ENCODE measurements at regions not wholly inside any gene's neighbourhood (a gene's known extent, or its start where the extent isn't known, plus 50 kb on each side); places are given as distances from the start of the nearest gene placed in this dataset.

GRCh38 chr9:27627188-27627564 is 53.9 kb upstream of the C9orf72 start:
- CTCF ChIA-PET = no interaction called here
- no peaks in the 10 kb centered on the region for H3K36me3 ChIP-seq (ENCODE audit: control insufficient read depth in 1 of 2, insufficient read depth in 2 of 2, low read length in 2 of 2)
- ATAC-seq (no peak), DNase-seq (ENCODE audit: low read depth, low spot score) (no peak)
- intact Hi-C loops (cut with micrococcal nuclease) = no loop called here
- no peaks in the 10 kb centered on the region for H3K79me2 ChIP-seq (ENCODE audit: insufficient read depth, low read length)
- peaks cover 0 to 2% of the 10 kb centered on the region in 2 experiments; a peak in 2 of 4 replicates for H3K4me1 ChIP-seq (ENCODE audit: control insufficient read depth in 1 of 2, insufficient read depth in 2 of 2, low read length in 2 of 2)
- POLR2A ChIA-PET = no interaction called here
- H3K4me2 ChIP-seq (ENCODE audit: low read length) = no peak overlapping the region
- TF ChIP-seq MAX (IDR thresholded peaks at IDR 0.05) (no peak), ZNF274 (IDR thresholded peaks at IDR 0.05; ENCODE audit: low read depth, low read length) (no peak), ATF3 (IDR thresholded peaks at IDR 0.05) (no peak), EZH2 (IDR thresholded peaks at IDR 0.05) (no peak), FOSL1 (IDR thresholded peaks at IDR 0.05; ENCODE audit: low read depth) (no peak), CBX3 (IDR thresholded peaks at IDR 0.05; ENCODE audit: low read depth) (no peak), EGR1 (IDR thresholded peaks at IDR 0.05; ENCODE audit: low read depth) (no peak), YY1 (IDR thresholded peaks at IDR 0.05; ENCODE audit: extremely low read depth, insufficient replicate concordance, low read depth, low read length) (no peak), JUND (IDR thresholded peaks at IDR 0.05) (no peak)
- no peaks in the 10 kb centered on the region for H3K9me3 ChIP-seq (ENCODE audit: control insufficient read depth in 1 of 2, insufficient read depth in 1 of 2, low read depth in 1 of 2, low read length in 2 of 2)
- no peak overlapping the region for H3K4me3 ChIP-seq (replicated peaks in 1 of 2; ENCODE audit: low read depth in 1 of 2, low read length in 2 of 2)
- RAD21 ChIA-PET (ENCODE audit: low non-redundant PET in 1 of 2, low total read pairs in 2 of 2, uncharacterized antibody in 2 of 2, unreplicated experiment in 2 of 2) = no interaction called here
- no peaks in the 10 kb centered on the region for H3K9me2 ChIP-seq (ENCODE audit: insufficient read depth)
- no peak overlapping the region for H3K9ac ChIP-seq (ENCODE audit: low read length)
- H2AFZ ChIP-seq (ENCODE audit: low read depth, low read length, poor library complexity, severe bottlenecking) = no peak overlapping the region
- H3K27me3 ChIP-seq (ENCODE audit: insufficient read depth, low read length) = peaks cover 25% of the 10 kb centered on the region
- no TSS peak for BruUV-seq (replicated peaks)
- no peaks in the 10 kb centered on the region for H4K20me1 ChIP-seq (ENCODE audit: insufficient read depth)
- H3K27ac ChIP-seq (ENCODE audit: low read depth, low read length) = no peak overlapping the region

- Histone ChIP-seq H3K27ac (ENCODE audit: low read depth, low read length) (no peak overlapping the region), H3K9me2 (ENCODE audit: insufficient read depth) (no peaks in the 10 kb centered on the region), H4K20me1 (ENCODE audit: insufficient read depth) (no peaks in the 10 kb centered on the region), H3K27me3 (ENCODE audit: insufficient read depth, low read length) (peaks cover 35% of the 10 kb centered on the region), H3K4me2 (ENCODE audit: low read length) (no peak overlapping the region), H3K9ac (ENCODE audit: low read length) (no peak overlapping the region), H3K4me1 (ENCODE audit: control insufficient read depth in 1 of 2, insufficient read depth in 2 of 2, low read length in 2 of 2) (peaks cover 0 to 2% of the 10 kb centered on the region in 2 experiments; a peak in 2 of 4 replicates), H3K79me2 (ENCODE audit: insufficient read depth, low read length) (no peaks in the 10 kb centered on the region), H2AFZ (ENCODE audit: low read depth, low read length, poor library complexity, severe bottlenecking) (no peak overlapping the region), H3K9me3 (ENCODE audit: control insufficient read depth in 1 of 2, insufficient read depth in 1 of 2, low read depth in 1 of 2, low read length in 2 of 2) (no peaks in the 10 kb centered on the region), H3K4me3 (replicated peaks in 1 of 2; ENCODE audit: low read depth in 1 of 2, low read length in 2 of 2) (no peak overlapping the region), H3K36me3 (ENCODE audit: control insufficient read depth in 1 of 2, insufficient read depth in 2 of 2, low read length in 2 of 2) (no peaks in the 10 kb centered on the region)
- RAD21 ChIA-PET (ENCODE audit: low non-redundant PET in 1 of 2, low total read pairs in 2 of 2, uncharacterized antibody in 2 of 2, unreplicated experiment in 2 of 2) = no interaction called here
- POLR2A ChIA-PET = no interaction called here
- no TSS peak for BruUV-seq (replicated peaks)
- intact Hi-C loops (cut with micrococcal nuclease) = no loop called here
- no peak for DNase-seq (ENCODE audit: low read depth, low spot score)
- no peak for ATAC-seq
- CTCF ChIA-PET = no interaction called here
- TF ChIP-seq CBX3 (IDR thresholded peaks at IDR 0.05; ENCODE audit: low read depth) = no peak
- no peak for TF ChIP-seq FOSL1 (IDR thresholded peaks at IDR 0.05; ENCODE audit: low read depth)
- no peak for TF ChIP-seq REST (IDR thresholded peaks at IDR 0.05; ENCODE audit: low read depth)
- no peak for TF ChIP-seq ELF1 (IDR thresholded peaks at IDR 0.05; ENCODE audit: borderline replicate concordance, low read depth)
- TF ChIP-seq TCF7L2 (IDR thresholded peaks at IDR 0.05; ENCODE audit: borderline replicate concordance, extremely low read depth, insufficient read depth, insufficient read length) = no peak
These were observed 55.0 kb upstream of the C9orf72 start for GRCh38 chr9:27628311-27628710.
